GM18861 (cell line): ENCODE measurements at regions not wholly inside any gene's neighbourhood (a gene's known extent, or its start where the extent isn't known, plus 50 kb on each side); places are given as distances from the start of the nearest gene placed in this dataset.

Experiments
- ATAC-seq: cut with Tn5 transposase; IDR thresholded peaks from one replicate; pipeline ENCODE4 v1.9.1; 2021; ENCODE audit not compliant: unreplicated experiment

DNA sequence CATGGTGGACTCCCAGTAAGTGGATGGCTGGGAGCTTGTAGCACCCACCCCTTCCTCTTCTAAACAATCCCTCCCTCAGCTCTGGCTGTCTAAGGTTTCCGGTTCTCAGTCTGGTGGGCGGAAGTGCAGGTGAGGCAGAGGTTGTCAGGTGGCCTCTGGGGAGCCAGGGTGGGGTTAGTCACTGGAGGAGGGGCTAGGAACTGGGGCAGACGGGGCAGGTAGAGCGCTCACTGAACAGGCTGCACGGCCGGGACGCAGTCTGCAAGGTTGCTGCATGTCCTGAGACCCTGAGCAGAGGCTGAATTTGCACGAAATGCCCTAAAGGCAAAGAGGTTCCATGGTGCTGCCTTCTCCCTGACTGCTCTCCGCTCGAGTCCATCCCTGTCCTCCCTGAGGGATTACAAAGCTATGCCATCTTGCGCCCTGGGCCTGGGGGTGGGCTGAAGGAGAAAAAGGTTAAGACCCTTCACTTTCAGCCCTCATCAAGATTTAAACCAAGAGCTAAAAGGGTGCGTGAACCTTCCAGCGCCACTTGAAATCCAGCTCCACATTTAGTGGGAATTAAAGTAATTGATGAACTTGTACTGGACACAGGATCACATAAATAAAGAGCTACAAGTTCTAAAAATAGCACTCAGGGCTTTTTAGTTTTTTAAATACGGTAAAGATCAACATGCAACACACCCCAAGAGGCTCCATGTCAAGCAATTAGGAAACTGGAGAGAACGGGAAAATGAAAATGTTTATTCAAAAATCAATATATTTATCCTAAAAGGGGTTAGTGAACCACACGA lies 62.3 kb upstream of the CTBP2 start:
- no peak for ATAC-seq

DNA sequence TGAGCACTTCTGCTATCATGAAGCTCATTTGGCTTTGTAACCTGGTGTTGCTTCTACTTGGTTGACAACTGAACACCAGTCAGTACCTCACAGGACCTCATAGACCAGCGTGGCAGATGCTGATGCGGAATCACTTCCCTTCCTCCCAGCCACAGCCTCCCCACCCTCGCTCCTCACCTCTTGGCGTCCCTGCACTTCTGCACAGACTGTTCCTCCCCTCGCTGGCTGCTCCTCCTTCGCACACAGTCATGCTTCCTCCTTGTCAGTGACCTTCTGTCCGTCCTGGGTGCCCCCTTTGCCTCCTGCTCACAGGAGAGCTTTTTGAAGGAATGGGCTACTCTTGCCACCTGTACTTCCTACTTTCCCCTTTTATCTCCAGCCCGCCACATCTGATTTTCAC lies 61.4 kb upstream of the CTBP2 start:
- ATAC-seq: no peak

DNA sequence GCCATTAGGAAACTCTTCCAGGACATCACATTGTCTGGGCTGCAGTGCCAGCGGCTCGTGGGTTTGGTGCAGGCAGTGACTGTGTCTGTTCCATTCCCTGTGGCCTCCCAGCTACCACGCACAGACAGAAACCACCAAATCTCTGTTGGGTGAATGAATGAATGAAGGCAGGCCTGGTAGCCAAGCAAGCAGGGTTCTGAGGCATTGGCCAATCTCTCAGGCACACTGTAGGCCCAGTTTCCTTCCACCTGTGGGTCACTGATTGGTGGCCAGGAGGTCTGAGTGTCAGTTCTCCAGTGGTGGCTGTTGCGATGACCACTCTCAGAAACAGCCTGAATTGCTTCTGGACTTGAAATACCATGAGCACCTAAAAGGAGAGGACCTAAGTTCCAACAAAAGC lies 59.4 kb upstream of the CTBP2 start:
- ATAC-seq: no peak

DNA sequence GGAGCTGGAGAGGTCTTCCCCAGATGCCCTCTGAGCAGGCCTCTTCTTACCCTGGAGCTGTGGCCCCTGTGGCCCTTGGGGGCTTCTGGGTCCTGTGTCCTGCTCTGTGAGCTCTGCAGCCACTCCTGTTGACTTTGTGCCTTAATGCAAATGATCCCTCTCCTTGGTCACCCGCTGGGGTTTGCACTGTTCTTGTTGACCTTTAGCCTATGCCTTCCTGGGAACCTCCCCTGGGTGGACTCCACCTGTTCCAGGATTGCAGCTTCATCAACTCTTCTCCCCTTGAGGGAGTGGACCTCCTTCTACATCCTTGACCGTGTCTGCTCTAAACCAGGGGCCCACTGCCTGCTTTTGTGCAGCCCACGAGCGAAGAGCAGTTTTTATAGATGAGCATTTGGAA lies 58.6 kb upstream of the CTBP2 start:
- ATAC-seq: no peak

DNA sequence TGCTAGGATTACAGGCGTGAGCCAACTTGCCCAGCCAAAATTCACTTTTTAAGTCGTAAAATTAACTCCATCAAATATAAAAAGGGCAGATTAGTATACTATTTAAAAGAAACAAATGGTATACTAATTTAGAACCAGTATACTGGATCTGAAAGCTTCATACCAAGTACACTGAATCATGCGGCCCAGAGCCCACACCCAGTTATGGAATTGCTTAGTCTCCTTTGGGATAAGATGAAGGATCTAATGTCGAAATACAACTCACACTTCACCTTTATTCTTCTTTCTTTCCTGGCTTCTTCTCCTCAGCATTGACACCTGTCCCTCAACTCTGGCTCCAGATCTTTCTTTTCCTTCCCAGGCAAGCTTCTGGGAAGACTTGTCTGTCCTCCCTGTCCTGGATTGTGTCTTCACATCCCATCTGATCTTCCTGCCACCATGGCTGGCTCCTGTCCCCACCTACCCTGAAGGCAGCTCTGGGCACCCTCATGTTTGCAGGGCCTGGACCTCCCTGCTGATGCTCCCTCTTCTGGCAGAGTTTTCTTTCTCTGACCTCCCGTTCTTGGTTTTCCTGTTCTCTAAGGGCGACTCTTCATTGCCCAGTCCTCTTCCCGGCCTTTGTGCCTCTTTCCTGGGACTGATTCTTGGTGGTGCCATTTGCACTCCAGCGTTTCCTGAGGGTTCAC lies 57.8 kb upstream of the CTBP2 start:
- ATAC-seq: no peak

DNA sequence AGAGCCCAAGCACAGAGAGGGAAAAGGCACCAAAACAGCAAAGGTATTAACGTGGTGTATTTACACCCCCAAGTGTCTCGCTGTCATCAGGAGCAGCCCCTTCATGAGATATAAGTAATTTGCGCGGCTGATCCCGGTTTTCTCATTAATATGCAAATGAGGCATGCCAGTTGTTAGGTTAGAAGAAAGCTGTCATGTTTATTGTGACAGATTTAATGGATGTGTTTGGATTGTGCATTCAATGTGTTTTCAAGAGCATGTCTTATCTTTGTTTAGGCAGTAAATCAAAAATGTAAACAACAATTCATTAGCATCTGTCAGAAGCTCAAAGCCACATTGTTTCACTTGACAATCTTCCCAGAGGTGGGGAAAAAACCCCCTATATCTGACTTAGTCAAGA lies 56.5 kb upstream of the CTBP2 start:
- no peak for ATAC-seq

DNA sequence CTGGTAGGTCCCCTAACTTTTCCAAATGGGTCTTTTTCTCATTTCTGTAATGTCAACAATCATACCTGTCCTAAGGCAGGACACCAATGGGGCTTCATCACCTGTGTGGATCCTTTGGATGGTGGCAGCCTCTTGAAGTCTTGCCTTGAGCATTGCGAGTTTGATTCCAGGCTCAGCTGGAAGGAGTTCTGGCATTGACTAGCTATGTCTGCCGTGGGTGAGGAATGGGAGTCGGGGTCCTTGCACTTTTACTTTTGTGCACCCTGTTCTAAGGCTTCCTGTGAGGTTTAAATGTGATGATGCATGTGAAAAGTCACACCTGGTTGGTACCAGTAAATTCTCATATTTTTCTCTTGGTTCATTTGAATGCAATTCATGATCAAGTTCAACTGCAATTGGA lies 55.9 kb upstream of the CTBP2 start:
- no peak for ATAC-seq

DNA sequence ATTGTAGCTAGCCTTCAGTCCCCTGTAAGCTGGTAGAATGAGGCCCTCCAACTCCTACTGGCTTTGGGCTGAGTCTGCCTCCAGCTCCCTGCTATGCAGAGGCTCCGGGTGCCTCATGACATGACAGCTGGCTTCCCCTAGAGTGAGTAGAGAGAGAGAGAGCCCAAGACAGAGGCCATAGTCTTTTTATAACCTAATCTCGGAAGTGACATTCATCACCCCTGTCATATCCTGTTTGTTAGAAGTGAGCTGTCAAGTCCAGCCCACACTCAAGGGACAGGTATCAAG lies 53.9 kb upstream of the CTBP2 start:
- ATAC-seq: no peak

DNA sequence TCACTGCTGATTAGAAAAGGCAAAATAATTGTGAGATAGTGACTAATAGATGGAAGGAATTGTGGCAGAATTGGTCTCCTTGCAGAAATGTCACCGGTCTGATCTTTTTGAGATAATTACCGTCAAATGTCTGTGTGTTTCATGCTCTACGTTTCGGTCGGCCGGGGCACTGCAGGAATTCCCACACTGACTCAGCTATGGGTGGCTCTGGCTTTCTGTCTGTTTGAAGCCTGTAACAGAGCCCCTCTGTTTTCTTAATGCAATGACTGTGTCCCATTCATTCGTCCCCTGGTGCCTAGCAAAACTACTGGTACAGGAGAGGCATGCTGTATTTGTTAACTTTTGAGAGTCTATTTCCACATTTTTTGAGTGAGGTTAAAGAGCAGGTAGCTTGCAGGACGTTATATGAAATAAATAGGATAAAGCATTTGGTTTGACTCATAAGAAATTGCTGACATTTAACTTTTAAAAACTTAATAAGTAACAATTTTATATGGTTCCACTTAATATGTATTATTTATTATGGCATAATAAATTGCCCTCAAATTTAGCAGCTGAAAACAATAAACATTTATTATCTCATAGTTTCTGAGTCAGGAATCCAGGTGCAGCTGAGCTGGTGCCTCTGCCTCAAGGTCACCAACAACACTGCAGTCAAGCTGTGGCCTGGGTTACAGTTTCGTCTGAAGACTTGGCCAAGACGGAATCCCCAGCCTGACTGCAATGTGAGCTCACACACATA lies 53.3 kb upstream of the CTBP2 start:
- ATAC-seq: no peak

DNA sequence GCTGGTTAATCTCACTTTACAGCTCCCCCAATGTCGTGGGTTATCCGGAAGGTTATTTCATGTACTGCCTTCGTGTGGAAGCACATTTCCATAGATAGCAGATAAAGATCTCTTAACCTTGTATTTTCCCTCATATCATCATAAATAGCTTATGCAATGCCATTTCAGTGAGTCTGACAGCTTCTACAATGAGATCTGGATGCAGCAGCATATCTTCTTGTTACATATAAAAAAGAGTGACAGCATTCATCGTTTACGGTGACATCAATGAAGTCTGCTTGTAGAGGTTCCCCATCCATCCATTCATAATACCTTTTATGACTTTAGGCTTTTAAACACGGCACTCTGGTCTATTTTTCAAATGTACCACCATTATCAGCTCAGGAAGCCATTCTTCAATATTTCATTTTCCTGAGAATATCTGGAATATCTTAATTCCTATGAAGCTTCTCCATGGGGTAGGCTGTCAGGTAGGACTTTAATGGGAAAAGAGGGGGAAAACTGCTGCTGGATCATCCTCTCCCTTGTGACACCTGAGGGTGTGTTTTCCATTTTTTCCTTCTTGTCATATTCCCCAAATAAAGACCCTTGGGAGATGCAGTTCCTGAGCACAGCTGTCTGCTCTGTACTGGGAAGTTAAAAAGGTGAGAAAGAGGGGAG lies 51.9 kb upstream of the CTBP2 start:
- no peak for ATAC-seq
